NCI-H526 (cell line): ENCODE measurements at regions not wholly inside any gene's neighbourhood (a gene's known extent, or its start where the extent isn't known, plus 50 kb on each side); places are given as distances from the start of the nearest gene placed in this dataset.
A peak's percentile ranks its signal among the peaks of the same experiment; 100 is the strongest.

Source experiments
- DNase-seq, 2 experiments: peaks; one replicate each; lab custom pipeline; 2025; lab: John Stamatoyannopoulos, UW

DNA sequence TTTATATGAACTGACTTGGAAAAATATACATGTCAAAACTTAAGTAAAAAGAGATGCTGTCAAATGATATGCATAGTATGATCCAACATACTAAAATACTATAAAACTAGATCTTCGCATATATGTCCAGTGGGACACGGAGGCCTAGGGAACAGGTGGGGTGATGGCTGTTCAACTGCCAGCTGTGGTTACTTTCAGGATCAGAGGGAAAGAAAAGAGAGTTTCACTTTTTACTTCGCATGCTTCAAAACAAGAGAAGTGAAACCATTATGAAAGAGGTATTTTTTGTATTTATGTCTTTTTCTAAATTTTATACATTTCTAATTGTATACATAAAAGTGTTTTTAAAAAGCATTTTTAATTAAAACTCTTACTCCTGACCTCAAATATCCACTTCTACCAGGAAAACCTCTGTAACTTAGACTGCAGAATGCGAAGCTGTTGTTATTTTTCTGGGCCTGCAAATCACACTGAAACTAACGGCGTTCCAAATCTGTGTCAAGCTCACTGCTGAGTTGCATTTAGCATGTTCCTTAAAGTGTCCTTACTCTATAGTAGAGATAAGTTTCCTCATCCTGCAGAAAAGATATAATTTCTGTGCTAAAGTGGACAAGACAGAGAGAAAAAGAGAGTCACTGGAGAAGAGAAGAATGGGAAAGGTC is 97.8 kb upstream of the SLC35G4 start:
- DNase-seq, result no peak

DNA sequence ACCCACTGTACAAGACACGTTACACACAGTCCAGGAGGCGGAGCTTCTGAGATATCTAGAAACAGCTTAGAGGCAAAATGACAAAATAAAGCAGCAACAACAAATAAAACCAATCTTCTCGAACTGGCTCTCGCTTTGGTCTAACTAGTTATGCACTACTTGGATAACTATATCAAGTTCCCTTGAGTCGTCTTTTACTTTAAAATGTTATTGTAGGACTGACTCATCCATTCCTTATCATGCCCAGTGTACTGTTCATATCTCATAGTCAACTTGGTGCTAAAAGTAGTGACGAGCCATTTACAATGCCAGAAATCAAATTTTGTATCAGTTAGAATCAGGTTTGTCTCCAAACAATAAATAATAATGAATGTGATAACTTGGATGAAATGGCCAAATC is 102.5 kb upstream of the SLC35G4 start:
- DNase-seq, result no peak

DNA sequence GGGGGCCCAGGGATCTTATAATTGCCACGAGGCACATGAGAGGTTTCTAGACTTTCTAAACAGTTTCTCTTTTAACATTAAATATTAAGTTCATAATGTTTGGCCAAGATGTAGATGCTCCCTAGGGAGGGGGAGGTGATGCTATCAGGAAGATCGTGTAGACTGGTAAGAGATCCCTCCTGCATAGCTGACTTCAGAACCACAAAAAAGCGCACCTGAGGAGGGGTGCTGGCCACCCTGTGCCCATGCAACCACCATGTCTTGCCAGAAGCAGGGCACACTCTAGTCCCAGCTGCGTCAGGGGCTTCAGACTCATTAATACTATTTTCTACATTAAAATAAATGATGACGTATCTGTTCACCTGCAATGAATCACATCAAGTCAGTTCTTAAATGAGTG is 103.4 kb upstream of the SLC35G4 start:
- DNase-seq, result no peak

DNA sequence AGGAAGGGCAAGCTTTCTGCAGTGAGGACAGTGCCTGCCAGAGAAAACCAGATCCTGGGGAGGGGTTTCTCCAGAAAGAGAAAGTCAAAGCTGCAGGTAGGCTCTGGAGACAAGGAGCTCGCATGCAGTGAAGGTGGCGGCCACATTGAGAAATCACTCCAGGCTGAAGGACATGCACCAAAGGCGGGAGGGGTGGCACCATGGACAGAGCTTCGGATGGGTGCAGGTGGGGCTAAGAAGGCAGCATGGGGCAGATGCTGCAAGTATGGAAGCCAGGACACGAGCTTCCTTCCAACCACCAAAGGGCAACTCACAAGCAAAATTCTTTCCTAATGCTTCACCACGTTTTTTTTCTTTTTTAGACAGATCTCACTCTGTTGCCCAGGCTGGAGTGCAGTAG is 104.4 kb upstream of the SLC35G4 start:
- no peak for DNase-seq

DNA sequence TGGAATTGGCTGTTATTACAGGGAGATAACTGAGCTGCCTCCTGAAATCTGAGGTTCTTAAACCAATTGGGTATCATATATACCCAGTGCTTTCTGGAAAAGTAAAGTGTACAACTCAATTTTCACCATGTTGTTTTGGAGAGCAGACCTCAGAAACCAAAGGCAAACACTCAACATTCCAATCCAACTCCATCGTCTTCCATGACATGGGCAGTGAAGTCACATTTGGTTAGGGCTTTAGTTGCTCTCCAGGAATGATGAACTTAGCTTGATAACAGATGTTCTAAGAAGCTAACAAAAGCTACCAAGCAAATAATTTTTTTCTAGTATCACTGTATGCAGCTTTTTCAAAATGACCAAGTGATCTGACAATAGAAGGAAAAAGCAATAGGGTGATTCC is 107.0 kb upstream of the SLC35G4 start:
- DNase-seq, result no peak

DNA sequence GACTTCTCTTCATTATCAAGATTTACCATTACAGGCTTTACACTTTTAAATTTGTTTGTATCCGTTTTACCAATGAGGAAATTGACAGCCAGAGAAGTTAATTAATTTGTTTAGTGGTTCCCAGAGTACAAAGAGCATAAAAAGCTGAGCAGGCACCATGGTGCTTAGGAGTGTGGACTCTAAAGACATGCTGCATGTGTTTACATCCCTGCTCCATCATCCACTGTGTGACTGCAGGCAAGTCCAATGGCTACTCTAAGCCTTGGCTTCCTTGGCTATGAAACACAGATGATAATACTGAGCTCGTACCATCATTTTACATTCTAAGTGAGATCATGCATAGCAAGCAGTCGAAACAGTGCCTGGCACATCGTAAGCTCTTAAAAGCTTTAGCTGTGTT is 108.0 kb upstream of the SLC35G4 start:
- DNase-seq, result no peak

DNA sequence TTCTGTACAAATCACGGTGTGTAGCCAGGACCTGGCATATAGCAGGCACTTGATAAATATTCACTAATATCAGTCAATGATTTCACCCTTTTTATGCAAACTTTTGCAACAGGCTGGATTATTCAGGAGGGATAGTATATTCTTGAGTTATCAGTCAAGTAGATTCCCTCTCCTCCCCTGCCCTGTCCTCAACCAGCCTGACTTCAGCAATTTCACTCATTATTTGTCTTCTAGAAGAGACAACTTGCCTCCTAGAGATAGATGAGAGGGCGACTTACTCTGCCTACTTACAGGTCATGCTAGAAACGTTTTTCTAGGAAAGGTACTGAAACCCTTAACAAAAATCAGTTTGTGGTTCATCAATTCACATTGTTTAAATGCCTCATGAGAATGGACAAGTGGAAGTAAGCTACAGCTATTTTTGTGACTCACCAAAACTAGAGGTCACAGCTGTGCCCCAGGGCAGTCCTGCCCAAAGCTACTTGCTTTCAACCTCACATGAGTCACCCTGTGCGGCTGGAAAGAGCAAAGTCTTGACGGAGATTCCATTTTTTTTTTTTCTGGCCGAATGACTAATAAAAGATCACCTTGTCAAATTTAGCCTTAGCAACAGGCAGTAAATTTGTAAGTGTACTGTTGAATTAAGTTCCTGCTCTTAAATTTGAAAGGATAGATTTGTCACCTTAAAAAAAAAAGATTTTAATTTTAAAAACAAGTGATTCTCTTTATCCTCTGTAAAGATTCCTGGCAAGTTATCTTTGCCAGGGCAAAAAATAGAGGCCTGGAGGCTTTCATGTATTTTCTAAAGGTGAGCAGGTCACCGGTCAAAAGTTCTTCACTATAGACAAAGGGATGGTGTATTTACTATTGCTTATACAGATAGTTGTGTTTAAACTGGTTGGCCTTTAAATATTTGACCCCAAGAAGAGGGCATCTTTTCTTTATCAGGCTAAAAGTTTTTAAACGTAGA is 109.0 kb upstream of the SLC35G4 start:
- DNase-seq, result no peak

DNA sequence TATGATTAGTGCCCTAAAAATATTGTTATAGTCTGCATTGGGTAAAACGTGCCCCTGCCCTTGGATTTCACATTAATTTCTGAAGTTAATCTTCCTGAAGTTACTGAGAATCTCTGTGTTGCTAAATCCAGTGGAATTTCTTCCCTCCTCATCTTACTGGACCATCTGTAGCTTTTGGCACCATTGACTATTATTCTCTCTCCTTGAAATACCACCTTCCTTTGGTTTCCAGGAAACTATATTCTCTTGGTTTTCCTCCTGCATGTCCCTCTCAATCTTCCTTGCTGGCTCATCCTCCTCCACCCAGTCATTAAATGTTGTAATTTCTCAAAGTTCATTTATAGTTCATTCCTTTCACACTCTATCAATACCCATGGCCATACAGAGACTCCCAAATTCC is 110.6 kb upstream of the SLC35G4 start:
- DNase-seq, result no peak

DNA sequence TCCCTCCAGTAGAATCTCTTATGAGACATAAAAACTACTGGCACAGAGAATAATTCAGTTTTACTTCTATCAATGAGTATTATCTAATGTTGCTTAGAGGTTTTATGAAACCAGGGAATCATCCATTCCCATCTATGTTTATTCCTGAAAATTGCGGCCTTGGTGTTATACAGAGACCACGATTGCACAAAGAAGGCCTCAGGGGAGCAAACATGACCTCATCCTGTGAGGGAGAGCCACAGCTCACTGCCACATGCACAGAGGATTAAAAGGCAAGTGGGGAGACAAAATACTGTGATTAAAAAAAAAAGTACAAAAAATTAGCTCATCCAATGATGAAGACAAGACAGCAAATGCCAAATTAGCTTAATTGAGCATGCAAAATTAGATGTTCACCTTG is 111.8 kb upstream of the SLC35G4 start:
- DNase-seq, result no peak

DNA sequence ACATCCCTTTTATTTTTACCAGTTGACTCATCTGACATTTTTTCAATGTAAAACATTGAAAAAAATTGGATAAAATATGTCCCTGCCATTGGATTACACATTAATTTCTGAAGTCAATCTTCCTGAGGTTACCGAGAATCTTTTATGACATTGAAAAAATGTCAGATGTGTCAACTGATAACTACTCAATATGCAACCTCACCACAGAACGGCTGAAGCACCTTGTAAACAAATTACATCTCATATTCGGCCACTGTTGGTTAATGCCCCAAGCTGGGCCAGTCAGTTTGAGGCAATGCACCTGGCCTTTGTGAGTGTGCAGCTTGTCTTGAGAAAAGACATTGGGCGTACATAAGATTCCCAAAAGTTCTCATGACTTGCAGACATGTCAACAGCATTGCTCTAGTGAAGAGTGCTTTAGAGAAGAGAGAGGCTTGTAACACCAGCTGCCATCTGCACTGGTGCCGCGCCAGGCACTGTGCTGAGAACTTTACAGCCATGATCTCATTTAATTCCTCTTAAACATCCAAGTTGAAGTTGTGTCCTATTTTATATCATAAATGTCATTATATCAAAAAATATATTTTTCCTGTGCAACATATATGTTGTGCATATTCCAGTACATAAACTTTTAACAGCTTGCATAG is 112.7 kb upstream of the SLC35G4 start:
- DNase-seq, result peak in 1 of 2 experiments; percentile 38

DNA sequence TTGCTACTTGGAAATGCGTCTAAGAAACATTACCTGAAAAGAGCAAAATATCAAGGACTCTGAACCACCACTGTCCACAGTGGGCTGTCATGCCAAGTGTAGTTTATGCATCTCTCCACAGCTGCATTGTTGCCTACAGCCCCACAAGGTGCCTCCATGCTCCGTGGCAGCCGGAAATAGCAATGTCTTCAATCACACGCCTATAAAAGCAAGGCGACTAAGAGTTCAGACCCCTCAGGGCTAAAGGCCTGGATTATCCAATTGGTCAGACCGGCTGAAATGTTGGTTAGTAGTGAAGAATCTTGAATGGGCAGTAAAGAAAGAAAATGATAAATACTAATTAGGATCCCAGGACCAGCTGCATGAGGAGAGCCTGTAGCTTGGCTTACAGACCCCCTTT is 114.0 kb upstream of the SLC35G4 start:
- no peak for DNase-seq

DNA sequence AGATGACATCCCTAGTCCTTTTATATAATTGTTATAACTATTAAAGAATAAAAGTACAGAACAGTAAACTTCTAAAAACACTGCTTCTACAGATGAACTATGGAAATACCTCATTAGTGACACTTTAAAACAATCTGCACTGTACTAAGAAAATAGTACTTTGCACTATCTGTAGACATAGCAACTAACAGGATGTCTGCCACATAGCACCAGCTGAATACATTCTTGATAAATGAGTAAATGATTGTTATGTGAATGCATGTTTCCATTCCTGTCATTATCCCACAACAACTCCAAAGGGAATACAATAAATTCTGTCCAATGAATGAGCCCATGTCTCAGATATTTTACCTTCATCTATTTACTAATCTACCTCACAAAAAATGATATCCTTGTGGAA is 115.3 kb upstream of the SLC35G4 start:
- no peak for DNase-seq

DNA sequence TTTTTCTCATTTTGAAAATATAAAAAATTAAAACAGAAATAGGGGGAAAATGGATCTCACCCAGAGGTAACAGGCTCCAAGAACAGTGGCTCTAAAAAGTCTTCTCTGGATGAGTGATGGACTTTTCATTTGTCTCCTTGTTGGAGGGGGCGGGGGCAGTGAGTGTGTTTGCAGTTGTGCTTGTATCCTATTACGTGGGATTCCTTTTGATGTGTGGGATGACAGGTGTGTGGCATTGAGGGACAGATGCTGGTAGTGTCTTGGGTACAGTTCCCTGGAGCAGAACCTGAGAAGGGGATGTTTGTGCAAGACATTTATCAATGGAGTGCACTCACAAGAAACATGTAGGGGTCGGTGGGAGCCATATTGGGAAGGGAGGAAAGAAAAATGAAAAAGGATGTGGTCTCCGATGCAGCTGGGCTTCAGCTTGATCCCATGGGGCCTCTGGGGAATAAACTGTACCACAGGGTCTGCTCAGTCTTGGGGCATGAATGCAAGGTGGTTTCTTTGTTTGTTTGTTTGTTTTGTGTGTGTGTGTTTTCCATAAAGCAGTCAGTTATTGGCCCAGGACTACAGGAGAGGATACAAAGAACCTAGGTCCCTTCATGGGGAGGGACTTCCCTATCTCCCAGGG is 120.0 kb upstream of the SLC35G4 start:
- no peak for DNase-seq

DNA sequence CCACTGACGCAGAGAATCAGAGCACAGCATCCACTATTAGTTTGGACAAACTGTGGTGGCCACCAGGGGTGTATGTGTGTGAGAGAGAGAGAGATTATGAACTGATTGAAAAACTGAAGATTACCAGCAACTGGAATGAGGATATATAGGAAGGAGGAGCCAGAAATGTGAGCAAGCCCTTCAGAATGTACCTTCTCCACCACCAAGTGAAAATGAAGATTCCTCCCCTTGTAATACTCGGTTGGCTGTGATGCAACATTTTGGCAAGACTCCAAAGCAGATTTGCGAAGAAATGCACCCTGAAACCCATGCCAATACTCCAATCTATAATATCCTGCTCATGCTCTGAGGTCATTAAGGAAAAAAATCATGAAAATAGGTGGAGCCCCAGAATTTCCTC is 121.2 kb upstream of the SLC35G4 start:
- DNase-seq, result no peak

DNA sequence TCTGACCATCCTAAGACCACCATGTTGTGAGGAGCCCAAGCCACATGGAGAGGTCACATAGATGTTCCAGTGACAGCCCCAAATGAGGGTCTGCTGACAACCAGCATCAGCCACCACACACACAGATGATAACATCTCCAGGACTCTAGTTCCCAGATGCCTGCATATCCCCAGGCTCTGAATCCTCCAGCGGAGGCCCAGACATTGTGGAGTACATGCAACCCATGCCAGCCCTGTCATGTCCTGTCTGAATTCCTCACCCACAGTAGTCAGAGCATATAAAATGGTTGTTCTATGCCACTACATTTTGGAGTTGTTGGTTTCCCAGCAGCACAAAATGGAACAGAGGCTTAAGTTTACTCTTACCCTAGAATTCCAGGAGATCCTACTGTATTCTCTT is 122.0 kb upstream of the SLC35G4 start:
- no peak for DNase-seq

DNA sequence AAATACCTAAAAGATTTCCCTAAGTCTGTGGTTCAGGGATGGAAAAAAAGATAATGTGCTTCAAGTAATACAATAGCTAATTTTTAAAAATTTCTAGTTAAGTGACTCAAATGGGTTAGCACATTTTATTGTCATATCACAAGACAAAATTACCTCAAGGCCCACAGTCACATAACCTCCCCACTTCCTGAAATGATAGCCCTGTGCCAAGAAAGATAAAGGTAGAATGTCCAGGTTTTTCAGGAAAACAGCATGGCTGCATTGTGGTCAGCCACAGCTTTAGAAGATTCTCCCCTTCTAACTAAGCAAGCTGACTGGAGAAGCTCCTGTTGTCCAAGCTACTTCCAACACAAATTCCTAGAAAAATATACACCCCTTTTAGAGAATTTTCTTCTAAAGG is 127.1 kb upstream of the SLC35G4 start:
- DNase-seq, result no peak

DNA sequence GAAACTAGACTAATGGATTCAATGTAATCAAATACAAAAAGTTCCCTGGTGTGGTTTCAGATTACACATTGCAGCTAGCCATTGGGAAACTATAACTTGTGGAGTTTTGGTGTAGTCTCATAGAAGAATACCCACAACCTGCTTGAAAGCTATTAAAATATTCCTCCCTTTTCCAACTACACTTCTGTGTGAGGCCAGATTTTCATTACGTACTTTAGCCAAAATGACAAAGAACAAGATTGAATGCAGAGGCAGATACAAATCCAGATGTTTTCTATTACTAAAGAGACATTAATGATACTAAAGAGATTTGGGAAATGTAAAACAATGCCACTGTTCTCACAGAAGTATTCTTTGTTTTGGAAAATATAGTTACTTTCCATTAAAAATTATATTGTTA is 128.7 kb upstream of the SLC35G4 start:
- DNase-seq, result no peak

DNA sequence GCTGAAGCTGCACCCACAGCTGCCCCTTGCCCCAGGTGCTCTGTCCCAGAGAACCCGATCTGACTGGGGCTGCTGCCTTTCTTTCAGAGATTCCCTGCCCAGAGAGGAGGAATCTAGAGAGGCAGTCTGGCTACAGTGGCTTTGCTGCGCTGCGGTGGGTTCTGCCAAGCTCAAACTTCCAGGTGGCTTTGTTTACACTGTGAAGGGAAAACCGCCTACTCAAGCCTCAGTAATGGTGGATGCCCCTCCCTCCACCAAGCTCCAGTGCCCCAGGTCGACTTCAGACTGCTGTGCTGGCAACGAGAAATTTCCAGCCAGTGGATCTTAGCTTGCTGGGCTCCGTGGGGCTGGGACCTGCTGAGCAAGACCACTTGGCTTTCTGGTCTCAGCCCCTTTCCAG is 130.4 kb upstream of the SLC35G4 start:
- peak in 1 of 2 experiments; percentile 22 for DNase-seq

DNA sequence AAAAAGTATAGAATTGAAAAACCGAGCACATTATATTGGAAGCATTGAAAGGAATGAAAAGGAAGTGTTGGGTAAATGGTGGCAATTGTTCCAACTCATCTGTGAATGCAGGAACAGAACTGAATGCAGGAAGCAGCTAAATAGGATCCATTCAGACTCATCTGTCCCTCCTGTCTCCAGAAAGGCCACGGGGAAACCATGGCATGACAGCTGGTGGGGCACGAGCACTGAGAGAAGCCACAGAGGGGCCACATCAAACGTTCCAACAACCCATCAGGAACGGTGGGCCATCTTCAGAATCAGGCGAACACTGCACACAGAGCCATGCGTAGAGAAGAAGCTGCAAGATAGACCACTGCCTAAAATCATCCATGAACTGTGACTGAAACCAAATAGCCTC is 138.5 kb upstream of the SLC35G4 start:
- DNase-seq, result no peak

DNA sequence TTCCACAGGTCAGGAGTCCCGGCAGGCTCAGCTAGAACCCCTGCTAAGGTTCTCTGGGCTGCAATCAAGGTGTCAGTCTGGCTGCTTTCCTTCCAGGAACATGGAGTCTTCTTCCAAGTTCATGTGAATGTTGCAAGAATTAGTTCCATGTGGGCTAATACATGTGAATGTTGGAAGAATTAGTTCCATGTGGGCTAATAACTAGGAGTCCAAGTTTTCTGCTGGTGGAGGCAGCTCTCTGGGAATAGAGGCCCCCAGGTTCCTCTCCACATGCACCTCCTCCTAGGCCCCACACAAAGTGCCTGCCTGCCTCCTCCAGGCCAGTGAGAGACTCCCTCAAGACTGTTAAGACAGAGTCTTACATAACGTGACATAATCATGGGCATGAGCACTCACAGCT is 140.8 kb upstream of the SLC35G4 start:
- DNase-seq, result no peak

DNA sequence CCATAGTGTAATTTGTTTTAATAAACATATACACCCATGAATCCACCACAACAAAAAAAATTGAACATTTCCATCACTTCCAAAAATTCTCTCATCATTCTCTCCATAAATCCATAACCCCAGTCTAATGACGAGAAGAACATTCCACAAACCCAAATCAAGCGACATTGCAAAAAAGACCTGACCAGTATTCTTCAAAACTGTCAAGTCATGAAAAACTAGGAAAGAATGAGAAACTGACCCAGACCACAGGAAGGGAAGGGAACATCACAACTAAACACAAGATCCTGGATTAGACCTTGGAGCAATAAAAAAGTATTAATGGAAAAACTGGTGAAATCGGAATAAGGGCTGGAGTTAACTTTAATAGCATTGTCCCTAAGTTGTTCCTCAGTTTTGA is 141.3 kb upstream of the SLC35G4 start:
- no peak for DNase-seq

DNA sequence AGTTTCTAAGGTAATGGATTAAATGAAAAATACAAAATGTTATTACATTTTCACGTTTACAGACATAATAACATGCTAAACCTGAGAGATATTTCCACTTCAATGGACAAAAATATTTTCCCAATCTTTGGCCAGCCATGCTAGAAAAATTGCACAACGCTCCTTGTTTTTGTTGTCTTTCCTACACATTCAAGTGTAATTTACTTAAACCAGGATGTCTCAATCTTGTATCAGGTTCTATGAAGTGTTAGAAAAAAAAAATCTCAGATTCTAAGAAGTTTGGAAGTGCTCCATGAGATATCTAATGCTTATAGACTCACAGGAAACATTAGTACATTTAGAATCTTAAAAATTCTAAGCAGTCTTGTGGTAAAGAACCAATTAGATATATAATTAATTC is 141.8 kb upstream of the SLC35G4 start:
- DNase-seq, result no peak

DNA sequence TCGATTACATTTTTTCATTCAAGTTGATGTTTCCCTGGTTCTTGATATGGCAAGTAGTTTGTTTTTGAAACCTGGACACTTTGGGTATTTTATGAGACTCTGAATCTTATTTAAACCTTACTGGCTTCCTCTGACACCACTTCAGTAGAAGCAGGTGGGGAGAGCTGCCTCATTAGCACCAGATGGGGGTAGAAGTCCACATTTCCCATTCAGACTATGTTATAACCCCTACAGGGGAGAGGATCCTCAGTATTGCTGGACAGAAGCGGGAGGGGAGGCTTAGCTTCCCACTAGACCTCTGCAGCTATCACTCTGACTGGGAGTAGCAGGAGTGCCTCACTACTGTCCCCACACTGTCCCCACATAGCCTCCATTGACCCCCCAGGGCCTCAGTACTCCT is 145.3 kb upstream of the SLC35G4 start:
- no peak for DNase-seq
